K562 (cell line): ENCODE measurements at regions not wholly inside any gene's neighbourhood (a gene's known extent, or its start where the extent isn't known, plus 50 kb on each side); places are given as distances from the start of the nearest gene placed in this dataset.

Source experiments
- ATAC-seq: fragments of 200-7000 bp; cut with Tn5 transposase; 3 replicates; pipeline ENCODE4 v1.9.1; 2020; ENCODE audit warnings: moderate library complexity
- BruUV-seq: library from RNA; stranded (reverse); fragments of 400-500 nt; replicated peaks from 2 replicates; lab custom pipeline; 2021; lab: Mats Ljungman, UMichigan
- CTCF ChIA-PET: fragments of 300-600 bp; formaldehyde crosslinking; extraction: SDS; loops from one replicate; lab custom pipeline; 2021; ENCODE audit warnings: low intra/inter-chr PET ratio; lab: Yijun Ruan, JAX
- POLR2A ChIA-PET: fragments of 300-600, 350-650 bp; sonication (Branson Sonifier 250); formaldehyde crosslinking; extraction: SDS; loops from one replicate; lab custom pipeline; 2021; ENCODE audit warnings: antibody characterized with exemption, inconsistent platforms; lab: Yijun Ruan, JAX
- DNase-seq, 4 experiments: peaks; one replicate each; pipeline versions ENCODE4 v3.0.0 to v3.0.0-alpha.2; 2011 to 2018; ENCODE audit warnings: low spot score in 3 of 4, mixed read lengths in 3 of 4; ENCODE audit errors: extremely low read depth in 1 of 4
- FAIRE-seq: peaks from 2 replicates; lab custom pipeline; 2011; peaks lifted over from hg19 to GRCh38; lab: Jason Lieb, UNC
- H2AFZ ChIP-seq: 2 replicates; pipeline ENCODE4 v1.6.0; 2011; ENCODE audit warnings: low read depth, low read length, control low read depth, inconsistent platforms
- H3K27ac ChIP-seq: fragments of 200-600 bp; 3 replicates; pipeline ENCODE4 v1.8.0; 2011; ENCODE audit warnings: low read depth, mild to moderate bottlenecking, control low read depth, inconsistent platforms, low read length, moderate library complexity, mixed read lengths; ENCODE audit errors: extremely low read depth
- H3K27me3 ChIP-seq, 2 experiments: fragments of 300-600 bp in 1 of 2; 2 replicates in 1 of 2; 3 replicates in 1 of 2; pipeline versions ENCODE4 v1.6.0 to v1.8.0; 2011; ENCODE audit warnings: inconsistent platforms in 2 of 2, low read length in 2 of 2, mild to moderate bottlenecking in 1 of 2, mixed read lengths in 1 of 2, moderate library complexity in 1 of 2; ENCODE audit not compliant: control insufficient read depth in 2 of 2, insufficient read depth in 2 of 2
- H3K36me3 ChIP-seq: fragments of 300-600 bp; 3 replicates; pipeline ENCODE4 v1.8.0; 2011; ENCODE audit warnings: mild to moderate bottlenecking, low read length, inconsistent platforms; ENCODE audit not compliant: control insufficient read depth, insufficient read depth
- H3K4me1 ChIP-seq, 2 experiments: fragments of 200-600 bp in 1 of 2; replicated peaks in 1 of 2; 2 replicates in 1 of 2; 3 replicates in 1 of 2; pipeline versions ENCODE4 v1.5.1 to v1.8.0; 2011; ENCODE audit warnings: inconsistent platforms in 2 of 2, low read length in 2 of 2, mild to moderate bottlenecking in 1 of 2, mixed read lengths in 1 of 2, moderate library complexity in 1 of 2; ENCODE audit not compliant: control insufficient read depth in 2 of 2, insufficient read depth in 2 of 2
- H3K4me2 ChIP-seq: 2 replicates; pipeline ENCODE4 v1.6.1; 2011; ENCODE audit warnings: low read length, control low read depth, inconsistent platforms, mixed read lengths; ENCODE audit not compliant: insufficient read depth
- H3K4me3 ChIP-seq: fragments of 200-600 bp; sonication (generic), shearing (Covaris generic); 2 replicates; pipeline ENCODE4 v1.5.1; 2016; ENCODE audit warnings: control low read depth, inconsistent platforms
- H3K79me2 ChIP-seq: fragments of 200-600 bp; 3 replicates; pipeline ENCODE4 v1.8.0; 2011; ENCODE audit warnings: low read length, inconsistent platforms; ENCODE audit not compliant: control insufficient read depth, insufficient read depth
- H3K9ac ChIP-seq, 2 experiments: 2 replicates each; pipeline versions ENCODE4 v1.6.0 to v1.6.1; 2011; ENCODE audit warnings: low read depth in 2 of 2, low read length in 2 of 2, control low read depth in 1 of 2, inconsistent platforms in 1 of 2, mild to moderate bottlenecking in 1 of 2, mixed read lengths in 1 of 2; ENCODE audit not compliant: insufficient read depth in 1 of 2
- H3K9me1 ChIP-seq: one replicate; pipeline ENCODE4 v1.6.0; 2011; ENCODE audit warnings: inconsistent platforms, mild to moderate bottlenecking, low read length, moderate library complexity; ENCODE audit not compliant: control insufficient read depth, insufficient read depth
- H3K9me3 ChIP-seq: replicated peaks from 2 replicates; pipeline ENCODE4 v1.5.1; 2011; ENCODE audit warnings: low read depth, low read length, inconsistent platforms; ENCODE audit not compliant: control insufficient read depth, insufficient read depth
- H4K20me1 ChIP-seq: replicated peaks from 2 replicates; pipeline ENCODE4 v1.6.1; 2011; ENCODE audit warnings: low read length, inconsistent platforms, mixed read lengths; ENCODE audit not compliant: control insufficient read depth, insufficient read depth
- FOXK2 ChIP-seq, 2 experiments: fragments of 450-650 bp; IDR thresholded peaks in 1 of 2; conservative IDR thresholded peaks in 1 of 2; 2 replicates each; pipeline ENCODE4 v1.6.1; 2016; ENCODE audit warnings: low read depth in 2 of 2, mild to moderate bottlenecking in 1 of 2
- GATAD2B ChIP-seq: fragments of 450-650 bp; IDR thresholded peaks from 2 replicates; pipeline ENCODE4 v1.6.1; 2017; ENCODE audit warnings: mild to moderate bottlenecking, borderline replicate concordance
- KDM1A ChIP-seq, 2 experiments: fragments of 450-650 bp; IDR thresholded peaks; 2 replicates each; pipeline ENCODE4 v1.6.1; 2016; ENCODE audit warnings: mild to moderate bottlenecking in 2 of 2
- MAFG ChIP-seq: fragments of 450-650 bp; conservative IDR thresholded peaks from 2 replicates; pipeline ENCODE4 v1.6.1; 2016; ENCODE audit warnings: missing genetic modification characterization, missing compliant biosample characterization
- MEF2A ChIP-seq: IDR thresholded peaks from 2 replicates; pipeline ENCODE4 v1.6.1; 2011; ENCODE audit warnings: low read depth, mild to moderate bottlenecking, low read length, moderate library complexity; ENCODE audit not compliant: control insufficient read depth
- NCOA1 ChIP-seq: fragments of 450-650 bp; IDR thresholded peaks from 2 replicates; pipeline ENCODE4 v1.6.1; 2016; ENCODE audit warnings: low read depth
- NFRKB ChIP-seq: fragments of 450-650 bp; IDR thresholded peaks from 2 replicates; pipeline ENCODE4 v1.6.1; 2016; ENCODE audit warnings: low read depth
- SMAD1 ChIP-seq: fragments of 150-350 bp; IDR thresholded peaks from 2 replicates; pipeline ENCODE4 v1.6.1; 2014; ENCODE audit warnings: low read length, low read depth; ENCODE audit not compliant: partially characterized antibody
- SMARCE1 ChIP-seq: fragments of 450-650 bp; IDR thresholded peaks from 2 replicates; pipeline ENCODE4 v1.7.1; 2016; ENCODE audit warnings: mild to moderate bottlenecking
- SPI1 ChIP-seq: IDR thresholded peaks from 2 replicates; pipeline ENCODE4 v1.6.1; 2011; ENCODE audit warnings: low read depth, low read length, control low read depth, borderline replicate concordance
- ZBTB43 ChIP-seq: sonication (generic); formaldehyde crosslinking; IDR thresholded peaks from 2 replicates; pipeline ENCODE4 v1.8.0; 2023; ENCODE audit warnings: mild to moderate bottlenecking, missing genetic modification reagents
- ZFP30 ChIP-seq: fragments of 250-450 bp; sonication (Bioruptor Pico); IDR thresholded peaks from 2 replicates; pipeline ENCODE4 v1.8.0; 2022; ENCODE audit warnings: moderate library complexity, mild to moderate bottlenecking, inconsistent platforms, borderline replicate concordance
- ZNF764 ChIP-seq: fragments of 250-450 bp; sonication (Bioruptor Pico); IDR thresholded peaks from 2 replicates; pipeline ENCODE4 v1.4.0; 2020; ENCODE audit warnings: low read depth, mild to moderate bottlenecking, moderate library complexity
- WGBS: fragments of 100-300 bp; shearing (Covaris generic); methylation state at CpG from one replicate; pipeline ENCODE4 v1.1.6; 2016; ENCODE audit warnings: low coverage, mixed read lengths; ENCODE audit not compliant: insufficient coverage; ENCODE audit errors: missing lambda C conversion rate; 5-methylcytosine and 5-hydroxymethylcytosine counted together
- in situ Hi-C: fragments of 300-500 bp; cut with MboI; formaldehyde crosslinking; loops from 4 replicates; pipeline ENCODE4 v1.15.0; 2018; ENCODE audit warnings: inconsistent platforms, mixed read lengths
- intact Hi-C: fragments of 100-400 bp; cut with micrococcal nuclease; formaldehyde crosslinking; loops from 2 replicates; pipeline ENCODE4 v1.14.2; 2022
- TF ChIP-seq, protein P1 (sequence below): sonication (generic); formaldehyde crosslinking; IDR thresholded peaks from 2 replicates; pipeline ENCODE4 v1.8.0; 2023; ENCODE audit warnings: missing genetic modification reagents, mild to moderate bottlenecking, borderline replicate concordance
- TF ChIP-seq, protein P2 (sequence below): fragments of 450-650 bp; IDR thresholded peaks from 2 replicates; pipeline ENCODE4 v1.6.1; 2016; ENCODE audit warnings: missing biosample characterization, missing genetic modification characterization

DNA sequence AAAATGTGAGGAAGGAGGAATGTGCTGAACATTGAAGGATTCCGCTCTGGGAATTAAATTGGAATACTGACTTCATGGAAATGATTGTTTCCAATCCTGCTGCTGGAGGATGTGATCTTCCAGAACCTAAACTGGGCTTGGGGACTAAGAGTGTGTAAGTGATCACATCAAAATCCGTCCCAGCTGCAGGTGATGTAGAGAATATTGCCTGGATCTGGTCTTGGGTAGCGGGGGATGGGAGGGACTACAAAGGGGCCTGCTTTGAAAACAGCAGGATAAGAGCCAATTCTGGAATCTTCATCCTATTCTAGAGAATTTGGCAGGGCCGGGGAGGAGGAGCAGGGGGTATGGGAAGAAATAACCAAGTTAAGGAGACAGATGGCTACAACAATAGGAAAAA lies 552.2 kb upstream of the FZD8 start (continued):
- TF ChIP-seq MAFG (tag) (no peak), SPI1 (no peak), KDM1A (IDR thresholded peaks at IDR 0.05) (no peak), ZNF764 (no peak)
- TF ChIP-seq, all 486 proteins: peak for 0

- TF ChIP-seq NCOA1, result no peak
- TF ChIP-seq MEF2A, result no peak
- TF ChIP-seq GATAD2B, result no peak
- TF ChIP-seq, protein P1, sequence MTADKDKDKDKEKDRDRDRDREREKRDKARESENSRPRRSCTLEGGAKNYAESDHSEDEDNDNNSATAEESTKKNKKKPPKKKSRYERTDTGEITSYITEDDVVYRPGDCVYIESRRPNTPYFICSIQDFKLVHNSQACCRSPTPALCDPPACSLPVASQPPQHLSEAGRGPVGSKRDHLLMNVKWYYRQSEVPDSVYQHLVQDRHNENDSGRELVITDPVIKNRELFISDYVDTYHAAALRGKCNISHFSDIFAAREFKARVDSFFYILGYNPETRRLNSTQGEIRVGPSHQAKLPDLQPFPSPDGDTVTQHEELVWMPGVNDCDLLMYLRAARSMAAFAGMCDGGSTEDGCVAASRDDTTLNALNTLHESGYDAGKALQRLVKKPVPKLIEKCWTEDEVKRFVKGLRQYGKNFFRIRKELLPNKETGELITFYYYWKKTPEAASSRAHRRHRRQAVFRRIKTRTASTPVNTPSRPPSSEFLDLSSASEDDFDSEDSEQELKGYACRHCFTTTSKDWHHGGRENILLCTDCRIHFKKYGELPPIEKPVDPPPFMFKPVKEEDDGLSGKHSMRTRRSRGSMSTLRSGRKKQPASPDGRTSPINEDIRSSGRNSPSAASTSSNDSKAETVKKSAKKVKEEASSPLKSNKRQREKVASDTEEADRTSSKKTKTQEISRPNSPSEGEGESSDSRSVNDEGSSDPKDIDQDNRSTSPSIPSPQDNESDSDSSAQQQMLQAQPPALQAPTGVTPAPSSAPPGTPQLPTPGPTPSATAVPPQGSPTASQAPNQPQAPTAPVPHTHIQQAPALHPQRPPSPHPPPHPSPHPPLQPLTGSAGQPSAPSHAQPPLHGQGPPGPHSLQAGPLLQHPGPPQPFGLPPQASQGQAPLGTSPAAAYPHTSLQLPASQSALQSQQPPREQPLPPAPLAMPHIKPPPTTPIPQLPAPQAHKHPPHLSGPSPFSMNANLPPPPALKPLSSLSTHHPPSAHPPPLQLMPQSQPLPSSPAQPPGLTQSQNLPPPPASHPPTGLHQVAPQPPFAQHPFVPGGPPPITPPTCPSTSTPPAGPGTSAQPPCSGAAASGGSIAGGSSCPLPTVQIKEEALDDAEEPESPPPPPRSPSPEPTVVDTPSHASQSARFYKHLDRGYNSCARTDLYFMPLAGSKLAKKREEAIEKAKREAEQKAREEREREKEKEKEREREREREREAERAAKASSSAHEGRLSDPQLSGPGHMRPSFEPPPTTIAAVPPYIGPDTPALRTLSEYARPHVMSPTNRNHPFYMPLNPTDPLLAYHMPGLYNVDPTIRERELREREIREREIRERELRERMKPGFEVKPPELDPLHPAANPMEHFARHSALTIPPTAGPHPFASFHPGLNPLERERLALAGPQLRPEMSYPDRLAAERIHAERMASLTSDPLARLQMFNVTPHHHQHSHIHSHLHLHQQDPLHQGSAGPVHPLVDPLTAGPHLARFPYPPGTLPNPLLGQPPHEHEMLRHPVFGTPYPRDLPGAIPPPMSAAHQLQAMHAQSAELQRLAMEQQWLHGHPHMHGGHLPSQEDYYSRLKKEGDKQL (CRISPR knock-in tag), result no peak
- TF ChIP-seq NFRKB, result no peak
- no peak for TF ChIP-seq FOXK2 (conservative IDR thresholded peaks at IDR 0.05 in 1 of 2, IDR thresholded peaks at IDR 0.05 in 1 of 2; ENCODE audit: low read depth in 2 of 2)
- TF ChIP-seq, protein P2, sequence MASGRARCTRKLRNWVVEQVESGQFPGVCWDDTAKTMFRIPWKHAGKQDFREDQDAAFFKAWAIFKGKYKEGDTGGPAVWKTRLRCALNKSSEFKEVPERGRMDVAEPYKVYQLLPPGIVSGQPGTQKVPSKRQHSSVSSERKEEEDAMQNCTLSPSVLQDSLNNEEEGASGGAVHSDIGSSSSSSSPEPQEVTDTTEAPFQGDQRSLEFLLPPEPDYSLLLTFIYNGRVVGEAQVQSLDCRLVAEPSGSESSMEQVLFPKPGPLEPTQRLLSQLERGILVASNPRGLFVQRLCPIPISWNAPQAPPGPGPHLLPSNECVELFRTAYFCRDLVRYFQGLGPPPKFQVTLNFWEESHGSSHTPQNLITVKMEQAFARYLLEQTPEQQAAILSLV (tag), result no peak
- TF ChIP-seq ZFP30 (CRISPR knock-in tag), result no peak
- TF ChIP-seq SMARCE1, result no peak
- TF ChIP-seq SMAD1, result no peak
- no peak for TF ChIP-seq ZBTB43 (CRISPR knock-in tag)
- Histone ChIP-seq H3K79me2 (no peaks in the 10 kb centered on the region), H3K27me3 (no peaks in the 10 kb centered on the region), H3K9me1 (no peaks in the 10 kb centered on the region), H3K4me3 (no peak overlapping the region), H4K20me1 (no peaks in the 10 kb centered on the region), H3K4me1 (no peaks in the 10 kb centered on the region), H3K9me3 (0 out of 2 replicates have a peak, but pooled peaks cover 1% of the 10 kb centered on the region), H3K9ac (no peak overlapping the region), H2AFZ (no peak overlapping the region), H3K27ac (no peak overlapping the region), H3K4me2 (no peak overlapping the region), H3K36me3 (no peaks in the 10 kb centered on the region)
- intact Hi-C loops (no loop called here), in situ Hi-C loops (no loop called here)
- no peak for ATAC-seq
- WGBS, result 0% methylated on average over 1 of the region's 1 CpG
- BruUV-seq, result no TSS peak
- FAIRE-seq, result no peak
- CTCF ChIA-PET, result no interaction called here
- no peak for DNase-seq
- POLR2A ChIA-PET, result interaction anchor here (0.6 kb wide), 1 partner anchor 1042 kb away, joined by 3 read pairs; no protein-coding TSS in a partner anchor
Measured at GRCh38 chr10:36191009-36191408, 548.9 kb upstream of the FZD8 start.
